Smooth muscle cell (in vitro differentiated cells): ENCODE measurements at regions not wholly inside any gene's neighbourhood (a gene's known extent, or its start where the extent isn't known, plus 50 kb on each side); places are given as distances from the start of the nearest gene placed in this dataset.

Experiments used
- DNase-seq: peaks from one replicate; lab custom pipeline; 2025; ENCODE audit not compliant: unreplicated experiment; lab: John Stamatoyannopoulos, UW
- H2AFZ ChIP-seq: fragments of 200-600 bp; sonication (generic); 2 replicates; pipeline ENCODE4 v1.6.0; 2016; ENCODE audit warnings: antibody characterized with exemption, low read depth, mild to moderate bottlenecking
- H3F3A ChIP-seq: fragments of 200-600 bp; sonication (generic); 2 replicates; pipeline ENCODE4 v1.6.0; 2017; ENCODE audit warnings: antibody characterized with exemption, low read depth
- H3K27ac ChIP-seq: fragments of 200-600 bp; sonication (generic); 2 replicates; pipeline ENCODE4 v1.5.1; 2016; ENCODE audit warnings: low read depth, mild to moderate bottlenecking
- H3K27me3 ChIP-seq: fragments of 200-600 bp; sonication (generic); 2 replicates; pipeline ENCODE4 v1.6.1; 2016; ENCODE audit warnings: low read depth, mild to moderate bottlenecking
- H3K36me3 ChIP-seq: fragments of 200-600 bp; sonication (generic); 2 replicates; pipeline ENCODE4 v1.5.1; 2016; ENCODE audit warnings: low read depth
- H3K4me1 ChIP-seq: fragments of 200-600 bp; sonication (generic); 2 replicates; pipeline ENCODE4 v1.5.1; 2016; ENCODE audit warnings: low read depth
- H3K4me2 ChIP-seq: fragments of 200-600 bp; sonication (generic); 2 replicates; pipeline ENCODE4 v1.6.0; 2016; ENCODE audit warnings: mild to moderate bottlenecking
- H3K4me3 ChIP-seq: fragments of 200-600 bp; sonication (generic); 2 replicates; pipeline ENCODE4 v1.5.1; 2016; ENCODE audit warnings: mild to moderate bottlenecking
- H3K79me2 ChIP-seq: fragments of 200-600 bp; sonication (generic); 2 replicates; pipeline ENCODE4 v1.6.0; 2016; ENCODE audit warnings: low read depth, mild to moderate bottlenecking
- H3K9ac ChIP-seq: fragments of 200-600 bp; sonication (generic); 2 replicates; pipeline ENCODE4 v1.6.0; 2016; ENCODE audit warnings: low read depth
- H3K9me3 ChIP-seq: fragments of 200-600 bp; sonication (generic); replicated peaks from 2 replicates; pipeline ENCODE4 v1.5.1; 2016; ENCODE audit warnings: low read depth
- H4K20me1 ChIP-seq: fragments of 200-600 bp; sonication (generic); 2 replicates; pipeline ENCODE4 v1.6.0; 2016; ENCODE audit warnings: low read depth
- CTCF ChIP-seq: fragments of 200-600 bp; sonication (generic); IDR thresholded peaks from 2 replicates; pipeline ENCODE4 v1.5.1; 2017; ENCODE audit warnings: borderline replicate concordance, mild to moderate bottlenecking, antibody characterized with exemption; ENCODE audit not compliant: insufficient read depth, poor library complexity, severe bottlenecking
- WGBS: methylation state at CpG from one replicate; pipeline ENCODE4 v1.1.7; 2016; ENCODE audit warnings: low lambda C conversion rate; 5-methylcytosine and 5-hydroxymethylcytosine counted together

GRCh38 chr6:156618600-156619205 lies 158.5 kb upstream of the ARID1B start:
- no peak for TF ChIP-seq CTCF

GRCh38 chr6:156617941-156618340 lies 159.2 kb upstream of the ARID1B start:
- H3F3A ChIP-seq, result no peaks in the 10 kb centered on the region
- no peak for TF ChIP-seq CTCF
- no peak overlapping the region for H2AFZ ChIP-seq
- no peak overlapping the region for H3K4me2 ChIP-seq
- H3K36me3 ChIP-seq, result no peaks in the 10 kb centered on the region
- H4K20me1 ChIP-seq, result no peaks in the 10 kb centered on the region
- no peaks in the 10 kb centered on the region for H3K79me2 ChIP-seq
- no peak overlapping the region for H3K27ac ChIP-seq
- H3K4me3 ChIP-seq, result no peak overlapping the region
- no peaks in the 10 kb centered on the region for H3K27me3 ChIP-seq
- H3K4me1 ChIP-seq, result no peaks in the 10 kb centered on the region
- WGBS, result 96% methylated on average over 3 of the region's 3 CpGs
- H3K9ac ChIP-seq, result no peak overlapping the region
- no peak for DNase-seq
- peaks cover 2% of the 10 kb centered on the region for H3K9me3 ChIP-seq

More at GRCh38 chr6:156618600-156619205, 158.5 kb upstream of the ARID1B start:
- H3K4me3 ChIP-seq, result no peak overlapping the region
- H2AFZ ChIP-seq, result no peak overlapping the region
- no peaks in the 10 kb centered on the region for H4K20me1 ChIP-seq
- no peak overlapping the region for H3K4me2 ChIP-seq
- no peaks in the 10 kb centered on the region for H3K79me2 ChIP-seq
- H3K9me3 ChIP-seq, result peaks cover 2% of the 10 kb centered on the region
- no peaks in the 10 kb centered on the region for H3K36me3 ChIP-seq
- no peaks in the 10 kb centered on the region for H3K4me1 ChIP-seq
- no peak overlapping the region for H3K9ac ChIP-seq
- H3K27ac ChIP-seq, result no peak overlapping the region
- no peaks in the 10 kb centered on the region for H3F3A ChIP-seq
- no peak for DNase-seq
- 90% methylated on average over 12 of the region's 12 CpGs for WGBS
- no peaks in the 10 kb centered on the region for H3K27me3 ChIP-seq

- Histone ChIP-seq H3K79me2 (no peaks in the 10 kb centered on the region), H3K9ac (no peak overlapping the region), H3K9me3 (peaks cover 2% of the 10 kb centered on the region), H4K20me1 (no peaks in the 10 kb centered on the region), H3K27ac (no peak overlapping the region), H3K4me3 (no peak overlapping the region), H3F3A (no peaks in the 10 kb centered on the region), H3K4me2 (no peak overlapping the region), H3K27me3 (no peaks in the 10 kb centered on the region), H2AFZ (no peak overlapping the region), H3K4me1 (no peaks in the 10 kb centered on the region), H3K36me3 (no peaks in the 10 kb centered on the region)
- WGBS, result 63% methylated on average over 10 of the region's 10 CpGs
- no peak for TF ChIP-seq CTCF
- DNase-seq, result no peak
These were observed 159.8 kb upstream of the ARID1B start for GRCh38 chr6:156617376-156617775.

- Histone ChIP-seq H3K4me3 (no peak overlapping the region), H3K27ac (no peak overlapping the region), H2AFZ (no peak overlapping the region), H3K4me1 (no peaks in the 10 kb centered on the region), H3K9me3 (peaks cover 2% of the 10 kb centered on the region), H3K4me2 (no peak overlapping the region), H3K36me3 (no peaks in the 10 kb centered on the region), H4K20me1 (no peaks in the 10 kb centered on the region), H3F3A (no peaks in the 10 kb centered on the region), H3K79me2 (no peaks in the 10 kb centered on the region), H3K27me3 (no peaks in the 10 kb centered on the region), H3K9ac (no peak overlapping the region)
- TF ChIP-seq CTCF, result no peak
- WGBS, result 100% methylated on average over 1 of the region's 1 CpG
- DNase-seq, result no peak
These were observed 160.7 kb upstream of the ARID1B start for GRCh38 chr6:156616495-156616894.
